ENCODE measurements at regions not wholly inside any gene's neighbourhood (a gene's known extent, or its start where the extent isn't known, plus 50 kb on each side); places are given as distances from the start of the nearest gene placed in this dataset.

DNA sequence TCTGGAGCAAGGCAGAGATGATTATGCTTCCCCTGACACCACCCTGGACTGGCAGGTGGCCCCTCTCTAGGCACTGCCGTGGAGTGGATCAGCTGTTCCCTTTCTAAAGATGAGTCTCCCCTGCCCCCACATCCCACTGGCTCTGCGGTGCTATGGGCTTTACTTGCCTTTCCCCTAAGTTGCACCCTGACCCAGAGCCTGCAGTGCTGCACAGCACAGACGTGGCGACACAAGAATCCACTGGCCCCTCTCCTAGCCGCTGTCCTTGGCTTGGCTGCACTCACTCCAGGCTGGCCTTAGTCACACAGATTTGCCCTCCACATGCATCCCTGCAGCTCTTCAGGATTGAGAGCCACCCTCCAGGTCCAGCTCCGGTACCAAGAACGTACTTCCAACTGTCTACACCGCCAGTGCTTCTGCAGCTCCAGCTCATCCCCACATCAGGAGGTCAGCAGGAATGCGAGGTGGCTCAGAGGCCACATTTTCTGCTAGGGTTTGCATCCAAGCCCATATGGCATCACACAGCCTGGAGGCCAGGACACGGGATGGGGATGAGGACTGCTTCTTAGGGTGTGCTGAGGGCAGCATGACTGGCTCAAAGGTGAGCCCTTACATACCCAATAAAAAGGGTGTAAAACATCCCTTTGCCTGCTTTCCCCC is 82.4 kb upstream of the RASGRF1 start:
- Histone ChIP-seq H3K4me3 (no peak overlapping the region), H3K9me3 (no peaks in the 10 kb centered on the region), H3K27me3 (no peaks in the 10 kb centered on the region), H3K27ac (no peak overlapping the region), H3K9ac (ENCODE audit: low read depth in 2 of 2, low read length in 2 of 2) (no peak overlapping the region), H3K4me1 (no peaks in the 10 kb centered on the region), H3K36me3 (no peaks in the 10 kb centered on the region)
- no peak for DNase-seq
- no peak for TF ChIP-seq CTCF (IDR thresholded peaks at IDR 0.05)
- intact Hi-C loops (cut with DNase I) = no loop called here

GRCh38 chr15:79172032-79172481 is 81.5 kb upstream of the RASGRF1 start:
- Histone ChIP-seq H3K9ac (ENCODE audit: low read depth in 2 of 2, low read length in 2 of 2) (no peak overlapping the region), H3K27me3 (no peaks in the 10 kb centered on the region), H3K36me3 (no peaks in the 10 kb centered on the region), H3K9me3 (no peaks in the 10 kb centered on the region), H3K4me3 (no peak overlapping the region), H3K4me1 (no peaks in the 10 kb centered on the region), H3K27ac (no peak overlapping the region)
- intact Hi-C loops (cut with DNase I) = no loop called here
- no peak for TF ChIP-seq CTCF (IDR thresholded peaks at IDR 0.05)
- no peak for DNase-seq

DNA sequence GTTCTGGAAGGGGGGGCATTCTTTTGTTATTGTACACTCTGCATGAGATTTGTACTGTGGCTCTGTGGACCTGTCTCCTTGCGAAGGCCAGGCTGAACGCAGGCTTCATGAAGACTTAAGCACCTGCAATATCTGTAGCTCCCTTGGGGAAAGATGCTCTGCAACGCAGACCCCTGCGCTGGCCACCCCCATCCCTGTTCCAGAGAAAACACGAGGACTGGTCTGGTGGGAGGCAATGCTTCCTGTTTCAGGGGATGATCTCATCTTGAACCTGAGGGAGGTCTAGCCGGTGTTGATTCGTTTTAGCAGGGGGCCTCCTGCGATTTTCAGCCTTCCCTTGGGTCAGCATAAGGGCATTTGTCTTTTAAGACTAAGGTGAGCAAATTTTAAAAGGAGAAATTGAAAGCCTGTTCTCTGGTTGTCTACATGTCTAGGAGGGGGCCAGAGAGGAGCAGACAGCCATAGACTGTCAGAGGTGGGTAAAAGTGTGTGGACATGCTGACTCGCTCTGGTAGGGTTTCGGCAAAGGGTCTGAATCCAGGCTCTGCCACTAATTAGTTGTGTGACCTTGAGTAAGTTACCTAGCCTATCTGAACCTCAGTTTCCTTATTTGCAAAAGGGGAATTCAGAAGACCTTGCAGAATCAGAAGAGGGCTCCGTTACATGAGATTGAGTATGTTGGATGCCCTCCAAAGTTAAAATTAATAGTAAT is 80.9 kb upstream of the RASGRF1 start:
- Histone ChIP-seq H3K27me3 (no peaks in the 10 kb centered on the region), H3K4me1 (no peaks in the 10 kb centered on the region), H3K9ac (ENCODE audit: low read depth in 2 of 2, low read length in 2 of 2) (no peak overlapping the region), H3K9me3 (no peaks in the 10 kb centered on the region), H3K27ac (no peak overlapping the region), H3K4me3 (no peak overlapping the region), H3K36me3 (no peaks in the 10 kb centered on the region)
- no peak for DNase-seq
- TF ChIP-seq CTCF (IDR thresholded peaks at IDR 0.05) = no peak
- intact Hi-C loops (cut with DNase I) = no loop called here

DNA sequence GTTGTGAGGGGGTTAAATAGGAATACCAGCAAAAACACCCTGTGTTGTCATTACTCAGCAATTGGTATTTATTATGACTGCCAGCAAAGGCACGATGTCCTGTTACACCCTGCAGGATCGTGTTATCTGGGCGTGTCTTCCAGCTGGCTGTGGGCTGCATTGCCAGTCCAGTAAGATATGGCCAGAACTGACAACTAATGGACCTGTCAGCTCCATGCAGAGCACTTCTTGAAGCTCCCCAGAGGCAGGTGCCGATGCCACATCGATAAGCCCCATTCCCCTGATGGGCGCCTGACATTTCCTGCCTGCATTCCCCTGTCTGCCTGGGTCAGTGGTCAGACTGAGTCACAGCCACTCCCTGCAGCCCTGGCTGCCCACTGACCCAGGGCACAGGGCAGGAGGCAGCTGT is 79.7 kb upstream of the RASGRF1 start:
- Histone ChIP-seq H3K27me3 (no peaks in the 10 kb centered on the region), H3K36me3 (no peaks in the 10 kb centered on the region), H3K27ac (no peak overlapping the region), H3K9me3 (no peaks in the 10 kb centered on the region), H3K4me1 (no peaks in the 10 kb centered on the region), H3K9ac (ENCODE audit: low read depth in 2 of 2, low read length in 2 of 2) (no peak overlapping the region), H3K4me3 (no peak overlapping the region)
- TF ChIP-seq CTCF (IDR thresholded peaks at IDR 0.05) = no peak
- DNase-seq = no peak
- intact Hi-C loops (cut with DNase I) = no loop called here

GRCh38 chr15:79169526-79170133 is 79.0 kb upstream of the RASGRF1 start:
- H3K27me3 ChIP-seq = no peaks in the 10 kb centered on the region
- no peaks in the 10 kb centered on the region for H3K4me1 ChIP-seq
- intact Hi-C loops (cut with DNase I) = no loop called here
- H3K4me3 ChIP-seq = no peak overlapping the region
- no peaks in the 10 kb centered on the region for H3K36me3 ChIP-seq
- H3K9me3 ChIP-seq = no peaks in the 10 kb centered on the region
- no peak for DNase-seq
- TF ChIP-seq CTCF (IDR thresholded peaks at IDR 0.05) = no peak
- no peak overlapping the region for H3K27ac ChIP-seq
- H3K9ac ChIP-seq (ENCODE audit: low read depth in 2 of 2, low read length in 2 of 2) = no peak overlapping the region

Data from colonic mucosa (tissue), 4 donors.